Fibroblast of skin of back (primary cell): ENCODE measurements at regions not wholly inside any gene's neighbourhood (a gene's known extent, or its start where the extent isn't known, plus 50 kb on each side); places are given as distances from the start of the nearest gene placed in this dataset.
"Not testable (repeated sequence)": the region's sequence is repeated elsewhere in the genome, so short reads cannot be mapped to it uniquely, and the experiment has no call there.

Experiments
- DNase-seq: peaks from one replicate; pipeline ENCODE4 v3.0.0-alpha.2; 2013

- DNase-seq: not testable (repeated sequence)
Measured at GRCh38 chr17:77342656-77342990, 201.9 kb downstream of the SEC14L1 start.

GRCh38 chr17:77343031-77343800, 202.4 kb downstream of the SEC14L1 start:
- no peak for DNase-seq

GRCh38 chr17:77344038-77344437, 203.3 kb downstream of the SEC14L1 start:
- no peak for DNase-seq

- no peak for DNase-seq
Measured at GRCh38 chr17:77345260-77345910, 204.6 kb downstream of the SEC14L1 start.

GRCh38 chr17:77346765-77347164, 206.0 kb downstream of the SEC14L1 start:
- no peak for DNase-seq

GRCh38 chr17:77347544-77347943, 206.8 kb downstream of the SEC14L1 start:
- DNase-seq: no peak

GRCh38 chr17:77349976-77350830, 209.4 kb downstream of the SEC14L1 start:
- DNase-seq: peak; percentile 63

- no peak for DNase-seq
Measured at GRCh38 chr17:77352441-77352840, 211.7 kb downstream of the SEC14L1 start.

GRCh38 chr17:77352996-77353395, 212.2 kb downstream of the SEC14L1 start:
- no peak for DNase-seq

GRCh38 chr17:77353684-77354419, 213.1 kb downstream of the SEC14L1 start:
- DNase-seq: no peak

GRCh38 chr17:77354420-77354669, 213.6 kb downstream of the SEC14L1 start:
- no peak for DNase-seq

GRCh38 chr17:77354670-77355455, 214.1 kb downstream of the SEC14L1 start:
- DNase-seq: peak; percentile 96

- no peak for DNase-seq
Measured at GRCh38 chr17:77356109-77356689, 215.4 kb downstream of the SEC14L1 start.

GRCh38 chr17:77356690-77357201, 216.0 kb downstream of the SEC14L1 start:
- no peak for DNase-seq

- DNase-seq: no peak
Measured at GRCh38 chr17:77358801-77359200, 218.0 kb downstream of the SEC14L1 start.

- no peak for DNase-seq
Measured at GRCh38 chr17:77359236-77359635, 218.5 kb downstream of the SEC14L1 start.

GRCh38 chr17:77361986-77362620, 221.3 kb downstream of the SEC14L1 start:
- no peak for DNase-seq

- DNase-seq: no peak
Measured at GRCh38 chr17:77363821-77364361, 223.1 kb downstream of the SEC14L1 start.

GRCh38 chr17:77364381-77364911, 223.7 kb downstream of the SEC14L1 start:
- DNase-seq: no peak

- DNase-seq: no peak
Measured at GRCh38 chr17:77364941-77365583, 224.3 kb downstream of the SEC14L1 start.
